ENCODE measurements at regions not wholly inside any gene's neighbourhood (a gene's known extent, or its start where the extent isn't known, plus 50 kb on each side); places are given as distances from the start of the nearest gene placed in this dataset.

- no peak for TF ChIP-seq EZH2 (IDR thresholded peaks at IDR 0.05; ENCODE audit: low read length)
- TF ChIP-seq CTCF (optimal IDR thresholded peaks at IDR 0.05 in 1 of 3, IDR thresholded peaks at IDR 0.05 in 1 of 3, conservative IDR thresholded peaks at IDR 0.05 in 1 of 3; ENCODE audit: extremely low read depth in 1 of 3, insufficient read depth in 2 of 3, low read length in 3 of 3) = no peak
Observed at GRCh38 chr5:93887678-93888077, 146.3 kb upstream of the POU5F2 start.

Measured in keratinocyte (primary cell).